Limb (tissue), 2 donors: ENCODE measurements at regions not wholly inside any gene's neighbourhood (a gene's known extent, or its start where the extent isn't known, plus 50 kb on each side); places are given as distances from the start of the nearest gene placed in this dataset.

Experiments
- DNase-seq, 2 donors: peaks; one replicate each; pipeline ENCODE4 v3.0.0-alpha.2; 2016; ENCODE audit errors: extremely low spot score in 2 of 2

- no peak for DNase-seq
Observed at GRCh38 chr18:44495151-44495550, 185.5 kb upstream of the SETBP1 start.

GRCh38 chr18:44497311-44497710 is 183.4 kb upstream of the SETBP1 start:
- no peak for DNase-seq

- DNase-seq: no peak
Observed at GRCh38 chr18:44497757-44498490, 182.8 kb upstream of the SETBP1 start.

- DNase-seq: no peak
Observed at GRCh38 chr18:44500808-44501610, 179.7 kb upstream of the SETBP1 start.

GRCh38 chr18:44502221-44502620 is 178.5 kb upstream of the SETBP1 start:
- DNase-seq: no peak

- DNase-seq: no peak
Observed at GRCh38 chr18:44502790-44503189, 177.9 kb upstream of the SETBP1 start.

GRCh38 chr18:44503854-44504253 is 176.8 kb upstream of the SETBP1 start:
- DNase-seq: no peak

- DNase-seq: no peak
Observed at GRCh38 chr18:44507729-44508325, 172.9 kb upstream of the SETBP1 start.

- no peak for DNase-seq
Observed at GRCh38 chr18:44508474-44508873, 172.2 kb upstream of the SETBP1 start.

GRCh38 chr18:44509048-44509447 is 171.6 kb upstream of the SETBP1 start:
- DNase-seq: no peak

GRCh38 chr18:44510390-44510789 is 170.3 kb upstream of the SETBP1 start:
- DNase-seq: no peak

- DNase-seq: no peak
Observed at GRCh38 chr18:44513233-44513632, 167.5 kb upstream of the SETBP1 start.

GRCh38 chr18:44514106-44514505 is 166.6 kb upstream of the SETBP1 start:
- DNase-seq: no peak

- no peak for DNase-seq
Observed at GRCh38 chr18:44514766-44515165, 165.9 kb upstream of the SETBP1 start.

- DNase-seq: no peak
Observed at GRCh38 chr18:44516450-44516849, 164.2 kb upstream of the SETBP1 start.

- no peak for DNase-seq
Observed at GRCh38 chr18:44517136-44517535, 163.6 kb upstream of the SETBP1 start.

GRCh38 chr18:44518091-44518615 is 162.5 kb upstream of the SETBP1 start:
- no peak for DNase-seq

- no peak for DNase-seq
Observed at GRCh38 chr18:44518666-44519065, 162.0 kb upstream of the SETBP1 start.

- DNase-seq: no peak
Observed at GRCh38 chr18:44520981-44521667, 159.6 kb upstream of the SETBP1 start.

GRCh38 chr18:44521668-44522022 is 159.0 kb upstream of the SETBP1 start:
- no peak for DNase-seq

- no peak for DNase-seq
Observed at GRCh38 chr18:44526705-44527415, 153.8 kb upstream of the SETBP1 start.
